Islet precursor cell (in vitro differentiated cells): ENCODE measurements at regions not wholly inside any gene's neighbourhood (a gene's known extent, or its start where the extent isn't known, plus 50 kb on each side); places are given as distances from the start of the nearest gene placed in this dataset.
A peak's percentile ranks its signal among the peaks of the same experiment; 100 is the strongest.

Experiments
- DNase-seq: peaks from one replicate; pipeline ENCODE4 v3.0.0-alpha.2; 2018

DNA sequence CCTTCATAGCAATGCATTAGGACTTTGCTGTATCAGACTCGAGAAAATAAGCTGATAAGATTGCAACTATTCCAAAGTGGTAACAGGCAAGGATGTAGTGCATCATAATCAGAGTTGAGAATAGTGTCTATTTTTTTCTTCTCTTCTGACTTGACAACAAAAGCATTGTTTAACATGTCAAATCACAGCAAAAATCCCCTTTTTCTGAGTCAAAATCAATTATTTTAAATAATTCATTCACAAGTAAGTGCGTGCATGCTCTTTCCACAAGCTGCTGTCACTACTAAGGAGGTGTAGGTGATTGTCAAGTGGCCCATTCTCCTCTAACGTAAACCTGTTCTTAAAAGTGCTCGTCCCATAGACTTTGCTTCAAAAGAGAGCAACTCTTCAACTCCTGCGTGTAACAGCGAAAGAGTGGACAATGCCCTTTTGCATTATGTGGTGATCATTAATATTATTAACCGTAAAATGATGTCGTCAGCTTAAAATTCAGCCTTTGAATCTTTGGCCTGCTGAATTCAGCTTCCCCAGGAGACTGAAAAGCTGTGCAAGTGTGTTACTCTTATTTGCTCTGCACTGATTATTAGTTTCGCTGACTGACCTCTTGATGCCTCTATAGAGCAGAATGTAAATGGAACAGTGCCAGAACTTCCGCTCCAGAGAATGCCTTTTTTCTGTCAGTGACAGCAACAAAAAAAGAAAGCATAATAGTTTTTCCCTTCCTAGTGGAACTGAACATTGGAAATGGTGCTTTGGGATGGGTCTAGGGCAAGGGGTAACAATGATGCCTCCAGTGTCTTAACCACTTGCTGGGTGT lies 680.8 kb upstream of the SEMA6A start:
- no peak for DNase-seq

GRCh38 chr5:117252566-117252965 lies 677.9 kb upstream of the SEMA6A start:
- DNase-seq: no peak

GRCh38 chr5:117249086-117249815 lies 674.6 kb upstream of the SEMA6A start:
- no peak for DNase-seq

- peak; percentile 48 for DNase-seq
Measured at GRCh38 chr5:117246424-117246823, 671.8 kb upstream of the SEMA6A start.

GRCh38 chr5:117245130-117245529 lies 670.5 kb upstream of the SEMA6A start:
- no peak for DNase-seq

GRCh38 chr5:117242028-117242427 lies 667.4 kb upstream of the SEMA6A start:
- no peak for DNase-seq

DNA sequence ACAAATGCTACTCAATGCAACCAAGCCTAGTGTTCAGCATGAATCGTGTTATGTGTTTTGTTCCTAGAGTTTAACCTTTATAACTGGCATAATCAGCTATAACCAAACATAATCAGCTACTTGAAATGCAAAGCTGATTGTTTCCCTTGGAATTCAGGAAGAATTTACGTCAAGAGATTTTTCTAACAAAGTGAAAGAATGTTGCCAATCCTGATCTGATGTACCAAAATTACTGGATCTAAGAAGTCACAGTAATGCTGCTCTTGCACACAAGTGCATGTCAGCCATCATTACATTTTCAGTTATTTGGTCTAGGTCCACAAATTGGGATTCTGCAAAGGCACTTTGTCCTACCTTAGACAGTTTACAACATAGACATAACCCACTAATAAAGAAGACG lies 662.3 kb upstream of the SEMA6A start:
- DNase-seq: no peak

- no peak for DNase-seq
Measured at GRCh38 chr5:117235786-117236185, 661.2 kb upstream of the SEMA6A start.

DNA sequence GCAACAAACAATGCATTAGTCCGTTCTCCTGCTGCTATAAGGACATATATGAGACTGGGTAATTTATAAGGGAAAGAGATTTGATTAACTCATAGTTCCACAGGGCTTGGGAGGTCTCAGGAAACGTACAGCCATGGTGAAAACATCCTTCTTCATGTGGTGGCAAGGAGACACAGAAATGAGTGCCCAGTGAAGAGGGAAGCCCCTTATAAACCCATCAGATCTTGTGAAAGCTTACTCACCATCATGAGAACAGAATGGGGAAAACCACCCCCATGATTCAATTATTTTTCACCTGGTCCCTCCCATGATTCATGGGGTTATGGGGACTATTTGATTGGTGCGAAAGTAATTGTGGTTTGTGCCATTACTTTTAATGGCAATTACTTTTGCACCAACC lies 655.8 kb upstream of the SEMA6A start:
- DNase-seq: no peak

DNA sequence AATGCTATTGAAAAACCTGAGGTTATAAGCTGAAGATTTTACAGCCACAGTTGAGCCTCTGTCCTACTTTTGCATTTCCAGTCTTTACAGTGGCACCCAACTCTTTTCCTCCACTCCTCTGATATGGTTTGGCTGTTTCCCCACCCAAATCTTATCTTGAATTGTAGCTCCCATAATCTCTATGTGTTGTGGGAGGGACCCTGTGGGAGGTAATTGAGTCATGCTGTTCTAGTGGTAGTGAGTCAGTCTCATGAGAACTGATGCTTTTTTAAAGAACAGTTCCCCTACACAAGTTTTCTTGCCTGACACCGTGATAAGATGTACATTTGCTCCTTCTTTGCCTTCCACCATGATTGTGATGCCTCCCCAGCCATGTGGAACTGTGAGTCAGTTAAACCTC lies 646.1 kb upstream of the SEMA6A start:
- DNase-seq: no peak

GRCh38 chr5:117218789-117219188 lies 644.2 kb upstream of the SEMA6A start:
- no peak for DNase-seq

DNA sequence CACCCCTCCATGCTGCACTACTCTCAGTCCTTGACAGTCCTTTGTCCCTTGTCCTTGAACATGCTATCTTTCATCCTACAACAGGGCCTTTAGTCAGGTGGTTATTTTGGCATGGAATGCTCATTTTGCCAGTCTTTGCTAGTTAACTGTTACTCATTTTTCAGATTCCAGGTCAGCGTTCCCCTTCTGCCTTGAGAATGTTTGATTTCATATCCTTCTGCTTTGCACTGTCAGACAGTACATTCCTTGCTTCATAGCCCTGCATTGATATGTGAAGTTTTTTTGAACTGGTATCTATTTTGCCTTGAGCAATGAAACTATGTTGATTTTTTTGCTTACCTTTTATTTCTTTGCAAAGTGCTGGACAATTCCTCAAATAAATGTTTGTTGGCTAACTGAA lies 638.2 kb upstream of the SEMA6A start:
- no peak for DNase-seq

- DNase-seq: no peak
Measured at GRCh38 chr5:117210796-117211195, 636.2 kb upstream of the SEMA6A start.

- no peak for DNase-seq
Measured at GRCh38 chr5:117209479-117209878, 634.9 kb upstream of the SEMA6A start.

DNA sequence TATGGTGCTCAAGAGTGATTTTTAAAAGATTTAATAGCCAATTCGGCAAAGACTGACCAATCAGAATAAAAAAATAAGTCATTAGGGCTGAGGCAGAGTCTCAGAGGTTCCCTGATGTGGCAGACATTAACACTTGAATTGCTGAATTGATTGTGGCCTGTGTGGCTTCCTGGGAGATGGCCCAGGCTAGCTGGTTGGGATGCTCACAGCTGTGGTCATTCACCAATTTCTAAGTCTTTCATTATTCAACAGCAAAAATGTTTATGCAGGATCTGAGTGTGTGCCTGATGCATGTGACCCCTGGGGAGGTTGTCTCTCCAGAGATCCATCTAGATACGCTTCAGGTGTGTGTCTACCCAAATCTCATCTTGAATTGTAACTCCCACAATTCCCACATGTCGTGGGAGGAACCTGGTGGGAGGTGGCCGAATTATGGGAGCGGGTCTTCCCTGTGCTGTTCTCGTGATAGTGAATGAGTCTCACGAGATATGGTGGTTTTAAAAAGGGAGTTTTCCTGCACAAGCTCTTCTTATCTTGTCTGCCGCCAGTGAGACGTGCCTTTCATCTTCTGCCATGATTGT lies 632.6 kb upstream of the SEMA6A start:
- DNase-seq: no peak

DNA sequence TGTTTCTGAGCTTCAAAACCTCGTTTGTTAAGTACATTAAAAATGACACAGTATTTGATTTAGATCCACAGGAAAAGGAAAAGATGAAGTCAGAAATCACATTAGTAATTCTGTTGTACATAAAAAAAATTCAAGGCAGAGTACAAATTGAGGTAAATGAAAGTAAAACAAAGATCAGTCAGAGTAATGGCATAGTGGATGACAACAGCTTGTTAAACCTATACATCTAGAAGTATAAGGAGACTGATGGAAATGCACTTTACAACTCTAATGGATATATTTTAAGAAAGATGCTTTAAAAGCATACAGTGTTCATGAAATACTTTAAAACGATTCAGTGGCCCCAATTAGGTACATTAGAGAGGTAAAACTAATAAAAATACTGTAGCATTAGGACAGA lies 631.3 kb upstream of the SEMA6A start:
- DNase-seq: no peak

- no peak for DNase-seq
Measured at GRCh38 chr5:117204926-117205869, 630.6 kb upstream of the SEMA6A start.

DNA sequence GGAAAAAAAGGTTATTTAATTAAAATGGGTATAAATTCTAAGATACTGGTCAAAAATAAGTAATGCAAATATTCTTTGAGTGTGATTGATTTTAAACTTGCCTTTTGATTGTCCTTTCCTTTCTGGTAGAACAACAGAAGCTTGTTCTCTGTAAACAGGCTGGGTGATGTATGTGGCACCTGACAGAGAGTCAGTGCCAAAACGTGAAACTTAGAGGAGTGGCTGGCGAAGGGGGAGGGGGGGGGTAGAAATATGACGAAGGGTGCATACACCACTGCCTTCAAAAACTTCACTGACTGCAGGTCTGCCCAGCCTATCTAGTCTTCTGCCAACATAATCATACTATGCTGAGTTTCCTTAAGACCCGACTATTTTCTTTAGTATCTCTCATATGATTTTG lies 629.8 kb upstream of the SEMA6A start:
- no peak for DNase-seq

DNA sequence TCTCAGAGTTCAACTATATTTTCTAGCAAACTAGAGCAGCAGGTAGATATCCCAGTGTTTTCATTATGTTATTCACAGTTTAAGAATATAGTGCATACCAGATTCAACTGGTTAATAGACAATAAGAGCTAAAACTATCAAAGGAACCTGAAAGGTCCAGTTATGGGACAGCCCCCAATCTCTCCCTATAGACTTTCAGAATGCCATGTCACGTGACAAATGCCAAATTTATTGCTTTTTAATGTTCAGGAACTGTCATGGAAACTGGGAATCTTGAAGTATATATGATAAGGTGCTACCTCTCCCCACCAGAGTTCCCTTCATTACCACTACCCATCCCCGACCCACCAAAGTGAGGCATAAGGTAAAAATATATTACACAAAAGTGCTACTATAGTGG lies 629.0 kb upstream of the SEMA6A start:
- DNase-seq: no peak

GRCh38 chr5:117201001-117201400 lies 626.4 kb upstream of the SEMA6A start:
- no peak for DNase-seq

DNA sequence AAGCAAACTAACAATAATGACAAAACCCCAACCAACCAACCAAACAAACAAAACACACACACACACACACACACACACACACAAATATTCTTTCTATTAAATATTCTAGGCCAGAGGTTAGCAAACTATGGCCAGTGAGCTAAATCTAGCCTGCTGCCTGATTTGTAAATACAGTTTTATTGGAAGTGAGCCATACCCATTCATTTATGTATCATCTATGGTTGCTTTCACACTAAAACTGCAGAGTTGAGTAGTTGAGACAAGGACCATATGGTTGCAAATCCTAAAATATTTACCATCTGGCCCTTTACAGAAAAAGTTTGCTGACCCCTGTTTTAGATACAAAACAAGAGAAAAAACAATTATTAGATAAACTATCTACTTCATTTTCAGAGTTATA lies 620.5 kb upstream of the SEMA6A start:
- DNase-seq: no peak

DNA sequence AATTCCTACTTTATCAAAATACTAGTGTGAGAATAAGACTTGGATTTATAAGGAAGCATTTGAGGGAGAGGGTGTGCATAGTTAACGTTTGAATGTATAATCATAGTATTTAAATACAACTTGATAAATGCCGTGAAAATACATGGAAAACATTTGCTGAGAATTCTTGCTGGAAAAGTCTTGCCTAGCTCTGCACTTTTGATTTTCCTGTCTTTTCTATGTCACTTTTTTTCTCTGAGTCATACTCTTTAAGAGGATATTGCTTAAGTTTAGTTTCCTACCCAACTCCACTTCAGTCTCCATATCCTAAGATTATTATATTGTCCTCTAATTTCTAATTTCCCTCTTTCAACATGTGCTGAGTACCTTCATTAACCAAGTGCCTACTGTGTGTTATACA lies 616.6 kb upstream of the SEMA6A start:
- DNase-seq: no peak

DNA sequence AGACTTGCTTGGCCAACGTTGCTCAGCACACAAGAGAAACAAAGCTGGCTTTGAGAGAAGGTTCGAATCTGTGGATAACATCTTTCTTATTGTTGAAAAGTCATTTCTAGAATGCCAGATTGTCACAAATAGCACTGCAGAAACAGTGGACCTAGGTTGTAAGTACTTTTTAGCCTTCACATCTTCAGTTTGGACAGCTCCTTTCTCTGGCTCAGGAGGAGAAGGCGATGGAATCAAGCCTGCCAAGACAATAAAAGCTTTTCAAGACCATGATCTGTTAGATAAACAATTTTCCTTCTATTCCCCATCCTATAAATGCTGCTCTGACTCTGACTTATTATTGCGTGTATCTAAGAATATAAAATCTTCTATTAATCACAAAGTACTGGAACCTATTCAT lies 615.2 kb upstream of the SEMA6A start:
- no peak for DNase-seq
